ENCODE measurements at regions not wholly inside any gene's neighbourhood (a gene's known extent, or its start where the extent isn't known, plus 50 kb on each side); places are given as distances from the start of the nearest gene placed in this dataset.

GRCh38 chr3:139288266-139288821 is 55.5 kb upstream of the MRPS22 start:
- TF ChIP-seq, protein P1, sequence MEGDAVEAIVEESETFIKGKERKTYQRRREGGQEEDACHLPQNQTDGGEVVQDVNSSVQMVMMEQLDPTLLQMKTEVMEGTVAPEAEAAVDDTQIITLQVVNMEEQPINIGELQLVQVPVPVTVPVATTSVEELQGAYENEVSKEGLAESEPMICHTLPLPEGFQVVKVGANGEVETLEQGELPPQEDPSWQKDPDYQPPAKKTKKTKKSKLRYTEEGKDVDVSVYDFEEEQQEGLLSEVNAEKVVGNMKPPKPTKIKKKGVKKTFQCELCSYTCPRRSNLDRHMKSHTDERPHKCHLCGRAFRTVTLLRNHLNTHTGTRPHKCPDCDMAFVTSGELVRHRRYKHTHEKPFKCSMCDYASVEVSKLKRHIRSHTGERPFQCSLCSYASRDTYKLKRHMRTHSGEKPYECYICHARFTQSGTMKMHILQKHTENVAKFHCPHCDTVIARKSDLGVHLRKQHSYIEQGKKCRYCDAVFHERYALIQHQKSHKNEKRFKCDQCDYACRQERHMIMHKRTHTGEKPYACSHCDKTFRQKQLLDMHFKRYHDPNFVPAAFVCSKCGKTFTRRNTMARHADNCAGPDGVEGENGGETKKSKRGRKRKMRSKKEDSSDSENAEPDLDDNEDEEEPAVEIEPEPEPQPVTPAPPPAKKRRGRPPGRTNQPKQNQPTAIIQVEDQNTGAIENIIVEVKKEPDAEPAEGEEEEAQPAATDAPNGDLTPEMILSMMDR (IDR thresholded peaks at IDR 0.05): no peak
- TF ChIP-seq POLR2A (IDR thresholded peaks at IDR 0.05): no peak
